H1 (cell line): ENCODE measurements at regions not wholly inside any gene's neighbourhood (a gene's known extent, or its start where the extent isn't known, plus 50 kb on each side); places are given as distances from the start of the nearest gene placed in this dataset.

ENCODE experiments used
- CTCF ChIA-PET: fragments of 300-600 bp; sonication (Branson Sonifier 250); formaldehyde crosslinking; loops from one replicate; lab custom pipeline; 2021; ENCODE audit not compliant: partially characterized antibody; lab: Charles Lee
- POLR2A ChIA-PET: fragments of 300-600 bp; sonication (Branson Sonifier 250); formaldehyde crosslinking; loops from one replicate; lab custom pipeline; 2021; ENCODE audit warnings: inconsistent platforms; ENCODE audit not compliant: partially characterized antibody; lab: Charles Lee
- DNase-seq, 2 experiments: peaks; one replicate each; pipeline versions ENCODE4 v3.0.0 to v3.0.0-alpha.2; 2010 to 2022; ENCODE audit warnings: low spot score in 2 of 2, low read depth in 1 of 2, mixed read lengths in 1 of 2
- FAIRE-seq: peaks from 2 replicates; lab custom pipeline; 2011; peaks lifted over from hg19 to GRCh38; lab: Jason Lieb, UNC
- H2AFZ ChIP-seq: 2 replicates; pipeline ENCODE4 v1.8.1; 2012; ENCODE audit warnings: low read length, inconsistent platforms
- H2AK5ac ChIP-seq: 2 replicates; pipeline ENCODE4 v1.6.1; 2013; ENCODE audit warnings: low read depth, low read length
- H2BK120ac ChIP-seq: replicated peaks from 2 replicates; pipeline ENCODE3; 2013; ENCODE audit warnings: low read depth, low read length, inconsistent platforms
- H2BK12ac ChIP-seq: 2 replicates; pipeline ENCODE4 v1.6.1; 2013; ENCODE audit warnings: low read depth, low read length
- H2BK15ac ChIP-seq: 2 replicates; pipeline ENCODE4 v1.6.1; 2013; ENCODE audit warnings: low read length
- H2BK20ac ChIP-seq: 2 replicates; pipeline ENCODE4 v1.6.1; 2013; ENCODE audit warnings: low read length
- H2BK5ac ChIP-seq: 2 replicates; pipeline ENCODE4 v1.6.1; 2013; ENCODE audit warnings: low read depth, low read length
- H3K14ac ChIP-seq: 2 replicates; pipeline ENCODE4 v1.6.1; 2013; ENCODE audit warnings: inconsistent platforms; ENCODE audit not compliant: insufficient read length
- H3K18ac ChIP-seq: 2 replicates; pipeline ENCODE4 v1.6.1; 2013; ENCODE audit warnings: low read length; ENCODE audit errors: extremely low read depth
- H3K23ac ChIP-seq: 2 replicates; pipeline ENCODE4 v1.6.1; 2013; ENCODE audit warnings: inconsistent platforms; ENCODE audit not compliant: insufficient read length
- H3K23me2 ChIP-seq: 2 replicates; pipeline ENCODE4 v1.6.1; 2013; ENCODE audit warnings: low read depth, low read length
- H3K27ac ChIP-seq: 2 replicates; pipeline ENCODE4 v1.6.1; 2011; ENCODE audit warnings: low read depth, low read length, inconsistent platforms
- H3K27me3 ChIP-seq, 4 experiments: replicated peaks in 1 of 4; 1 replicate in 1 of 4; 2 replicates in 3 of 4; pipeline versions ENCODE4 v1.6.1 to v1.8.1; 2011 to 2013; ENCODE audit warnings: low read length in 3 of 4, mild to moderate bottlenecking in 3 of 4, inconsistent platforms in 2 of 4, mixed read lengths in 2 of 4, moderate library complexity in 1 of 4; ENCODE audit not compliant: control insufficient read depth in 3 of 4, insufficient read depth in 3 of 4; ENCODE audit errors: extremely low read depth in 1 of 4
- H3K36me3 ChIP-seq, 4 experiments: 2 replicates each; pipeline versions ENCODE4 v1.6.1 to v1.8.1; 2011 to 2013; ENCODE audit warnings: mild to moderate bottlenecking in 4 of 4, low read length in 3 of 4, moderate library complexity in 2 of 4, control low read depth in 1 of 4, inconsistent platforms in 1 of 4; ENCODE audit not compliant: insufficient read depth in 4 of 4, control insufficient read depth in 2 of 4
- H3K4ac ChIP-seq: replicated peaks from 2 replicates; pipeline ENCODE3; 2013; ENCODE audit warnings: low read length, low read depth, mixed read lengths, inconsistent platforms; ENCODE audit not compliant: insufficient read length
- H3K4me1 ChIP-seq, 4 experiments: replicated peaks in 1 of 4; 1 replicate in 1 of 4; 2 replicates in 3 of 4; pipeline versions ENCODE4 v1.6.1 to v1.8.1; 2011 to 2013; ENCODE audit warnings: low read length in 3 of 4, inconsistent platforms in 2 of 4, mixed read lengths in 1 of 4; ENCODE audit not compliant: insufficient read depth in 4 of 4, control insufficient read depth in 3 of 4
- H3K4me2 ChIP-seq, 2 experiments: 2 replicates each; pipeline versions ENCODE4 v1.6.1 to v1.8.1; 2011 to 2013; ENCODE audit warnings: low read depth in 2 of 2, low read length in 2 of 2, control low read depth in 1 of 2, inconsistent platforms in 1 of 2, mild to moderate bottlenecking in 1 of 2; ENCODE audit not compliant: insufficient read depth in 1 of 2
- H3K4me3 ChIP-seq, 4 experiments: fragments of 200-600, 300-600 bp in 1 of 4; sonication (generic), shearing (Covaris generic), sonication (Bioruptor Twin) in 1 of 4; 2 replicates each; pipeline versions ENCODE4 v1.5.1 to v1.8.1; 2011 to 2016; ENCODE audit warnings: low read length in 4 of 4, low read depth in 3 of 4, control low read depth in 2 of 4, inconsistent platforms in 2 of 4, mild to moderate bottlenecking in 2 of 4, mixed read lengths in 1 of 4, moderate library complexity in 1 of 4; ENCODE audit not compliant: insufficient read depth in 2 of 4; ENCODE audit errors: extremely low read depth in 1 of 4
- H3K56ac ChIP-seq: replicated peaks from 2 replicates; pipeline ENCODE3; 2013; ENCODE audit warnings: low read depth, mild to moderate bottlenecking, mixed read lengths, low read length, inconsistent platforms; ENCODE audit not compliant: insufficient read length
- H3K79me1 ChIP-seq: 2 replicates; pipeline ENCODE4 v1.6.1; 2013; ENCODE audit warnings: low read depth, low read length, control low read depth
- H3K79me2 ChIP-seq, 2 experiments: 2 replicates each; pipeline versions ENCODE4 v1.6.1 to v1.8.1; 2012 to 2013; ENCODE audit warnings: low read length in 2 of 2, mild to moderate bottlenecking in 2 of 2, inconsistent platforms in 1 of 2; ENCODE audit not compliant: insufficient read depth in 2 of 2, control insufficient read depth in 1 of 2
- H3K9ac ChIP-seq, 4 experiments: replicated peaks in 1 of 4; 1 replicate in 1 of 4; 2 replicates in 3 of 4; pipeline versions ENCODE4 v1.6.1 to v1.8.1; 2011 to 2013; ENCODE audit warnings: low read depth in 3 of 4, low read length in 3 of 4, control low read depth in 2 of 4, mild to moderate bottlenecking in 2 of 4, moderate library complexity in 2 of 4, inconsistent platforms in 1 of 4; ENCODE audit errors: extremely low read depth in 1 of 4
- H3K9me3 ChIP-seq, 2 experiments: 2 replicates each; pipeline versions ENCODE4 v1.6.1 to v1.8.1; 2012 to 2013; ENCODE audit warnings: mild to moderate bottlenecking in 2 of 2, moderate library complexity in 2 of 2, control low read depth in 1 of 2, inconsistent platforms in 1 of 2, low read depth in 1 of 2, low read length in 1 of 2, mixed read lengths in 1 of 2; ENCODE audit not compliant: insufficient read depth in 2 of 2
- H4K20me1 ChIP-seq, 2 experiments: replicated peaks in 1 of 2; 2 replicates each; pipeline versions ENCODE3 to v1.8.1; 2011 to 2013; ENCODE audit warnings: inconsistent platforms in 2 of 2, low read length in 2 of 2, mild to moderate bottlenecking in 1 of 2; ENCODE audit not compliant: insufficient read depth in 2 of 2, control insufficient read depth in 1 of 2
- H4K5ac ChIP-seq: 2 replicates; pipeline ENCODE4 v1.6.1; 2013; ENCODE audit warnings: low read length, low read depth, mixed read lengths, inconsistent platforms; ENCODE audit not compliant: insufficient read length
- H4K8ac ChIP-seq: 2 replicates; pipeline ENCODE4 v1.8.0; 2013; ENCODE audit warnings: mild to moderate bottlenecking, moderate library complexity, low read length, inconsistent platforms; ENCODE audit not compliant: insufficient read depth; ENCODE audit errors: extremely low read depth
- H4K91ac ChIP-seq: replicated peaks from 2 replicates; pipeline ENCODE3; 2013; ENCODE audit warnings: low read length, mixed read lengths, inconsistent platforms; ENCODE audit not compliant: insufficient read length
- ATF2 ChIP-seq: IDR thresholded peaks from 2 replicates; pipeline ENCODE4 v1.6.1; 2012; ENCODE audit warnings: low read length, inconsistent platforms
- ATF3 ChIP-seq: IDR thresholded peaks from 2 replicates; pipeline ENCODE4 v1.6.1; 2011; ENCODE audit warnings: low read depth, mild to moderate bottlenecking, low read length; ENCODE audit not compliant: insufficient read depth
- BCL11A ChIP-seq, 2 experiments: IDR thresholded peaks; one replicate each; pipeline ENCODE4 v1.6.1; 2011; ENCODE audit warnings: low read depth in 2 of 2, low read length in 2 of 2, mild to moderate bottlenecking in 2 of 2
- CHD1 ChIP-seq: IDR thresholded peaks from 2 replicates; pipeline ENCODE4 v1.6.1; 2012; ENCODE audit warnings: low read depth, low read length, improper control_type of control experiment
- CREB1 ChIP-seq: IDR thresholded peaks from 2 replicates; pipeline ENCODE4 v1.6.1; 2012; ENCODE audit warnings: inconsistent platforms
- EP300 ChIP-seq, 2 experiments: IDR thresholded peaks; 1 replicate in 1 of 2; 2 replicates in 1 of 2; pipeline ENCODE4 v1.6.1; 2011 to 2012; ENCODE audit warnings: low read depth in 2 of 2, low read length in 2 of 2, mild to moderate bottlenecking in 2 of 2, borderline replicate concordance in 1 of 2, inconsistent platforms in 1 of 2, moderate library complexity in 1 of 2
- HDAC6 ChIP-seq: IDR thresholded peaks from one replicate; pipeline ENCODE4 v1.7.1; 2012; ENCODE audit warnings: low read depth, mild to moderate bottlenecking, inconsistent platforms, low read length, moderate library complexity
- JUN ChIP-seq: IDR thresholded peaks from 2 replicates; pipeline ENCODE4 v1.6.1; 2011; ENCODE audit warnings: low read depth, mild to moderate bottlenecking, improper control_type of control experiment, low read length
- MAFK ChIP-seq: IDR thresholded peaks from 2 replicates; pipeline ENCODE4 v1.6.1; 2012; ENCODE audit warnings: low read depth, mild to moderate bottlenecking, improper control_type of control experiment, low read length
- RAD21 ChIP-seq, 2 experiments: IDR thresholded peaks in 1 of 2; conservative IDR thresholded peaks in 1 of 2; 2 replicates each; pipeline ENCODE4 v1.6.1; 2011; ENCODE audit warnings: low read depth in 2 of 2, low read length in 2 of 2, improper control_type of control experiment in 1 of 2, inconsistent platforms in 1 of 2, mild to moderate bottlenecking in 1 of 2, moderate library complexity in 1 of 2
- RNF2 ChIP-seq: fragments of 200-900, 300-1000 bp; sonication (generic); IDR thresholded peaks from 2 replicates; pipeline ENCODE4 v1.7.1; 2016; ENCODE audit warnings: borderline replicate concordance, low read depth, mild to moderate bottlenecking, antibody characterized with exemption, low read length; ENCODE audit not compliant: poor library complexity, severe bottlenecking; ENCODE audit errors: missing control alignments
- SUZ12 ChIP-seq: fragments of 200-600 bp; sonication (generic); IDR thresholded peaks from 2 replicates; pipeline ENCODE4 v1.6.1; 2012; ENCODE audit warnings: mild to moderate bottlenecking, inconsistent platforms, low read length, moderate library complexity, mixed read lengths
- WGBS, 2 experiments: shearing (Covaris generic) in 1 of 2; methylation state at CpG; one replicate each; pipeline versions ENCODE4 v1.1.6 to v1.1.7; 2013 to 2015; ENCODE audit warnings: low lambda C conversion rate in 2 of 2, mixed read lengths in 2 of 2, inconsistent platforms in 1 of 2, low coverage in 1 of 2, missing lambda C conversion rate in 1 of 2; ENCODE audit not compliant: insufficient replicate concordance in 2 of 2, insufficient coverage in 1 of 2, insufficient read length in 1 of 2; ENCODE audit errors: extremely low coverage in 1 of 2, missing lambda C conversion rate in 1 of 2; 5-methylcytosine and 5-hydroxymethylcytosine counted together

GRCh38 chr6:6971369-6971768 is 136.4 kb upstream of the RREB1 start:
- Histone ChIP-seq H4K5ac (no peak overlapping the region), H2AK5ac (no peak overlapping the region), H2BK15ac (no peak overlapping the region), H3K56ac (no peak overlapping the region), H2BK5ac (no peak overlapping the region), H2BK120ac (no peak overlapping the region), H3K9ac (no peak overlapping the region), H3K4ac (no peak overlapping the region), H2BK12ac (no peak overlapping the region), H3K18ac (no peak overlapping the region), H3K27ac (no peak overlapping the region), H3K9me3 (no peaks in the 10 kb centered on the region), H3K79me2 (no peaks in the 10 kb centered on the region), H3K79me1 (no peaks in the 10 kb centered on the region), H4K91ac (no peak overlapping the region), H3K27me3 (no peaks in the 10 kb centered on the region), H3K14ac (no peak overlapping the region), H3K23ac (no peak overlapping the region), H3K4me2 (no peak overlapping the region), H4K20me1 (no peaks in the 10 kb centered on the region), H3K23me2 (no peaks in the 10 kb centered on the region), H2AFZ (no peak overlapping the region), H4K8ac (no peak overlapping the region), H3K4me1 (no peaks in the 10 kb centered on the region; a peak in 1 of 7 replicates), H3K4me3 (no peak overlapping the region), H3K36me3 (no peaks in the 10 kb centered on the region), H2BK20ac (no peak overlapping the region)
- no peak for DNase-seq
- ChIA-PET POLR2A (no interaction called here), CTCF (interaction anchor here (0.7 to 1.1 kb wide), 5 partner anchors 11 to 150 kb away, joined by 3 read pairs; no protein-coding TSS in a partner anchor)
- 88% methylated on average over 11 of the region's 11 CpGs; no CpG with 5 or more reads in 1 of the 2 experiments for WGBS, 2 experiments
- FAIRE-seq = no peak
- TF ChIP-seq MAFK (no peak), CREB1 (no peak), RAD21 (IDR thresholded peaks at IDR 0.05 in 1 of 2, conservative IDR thresholded peaks at IDR 0.05 in 1 of 2; ENCODE audit: low read depth in 2 of 2, low read length in 2 of 2) (no peak), SUZ12 (no peak), HDAC6 (no peak), CHD1 (no peak), EP300 (IDR thresholded peaks at IDR 0.05; ENCODE audit: borderline replicate concordance in 1 of 2, low read depth in 2 of 2, low read length in 2 of 2) (no peak), JUN (no peak), RNF2 (no peak), BCL11A (IDR thresholded peaks at IDR 0.05; ENCODE audit: low read depth in 2 of 2, low read length in 2 of 2) (no peak), ATF2 (no peak), ATF3 (no peak)
